ENCODE measurements at regions not wholly inside any gene's neighbourhood (a gene's known extent, or its start where the extent isn't known, plus 50 kb on each side); places are given as distances from the start of the nearest gene placed in this dataset.
"Not testable (repeated sequence)": the region's sequence is repeated elsewhere in the genome, so short reads cannot be mapped to it uniquely, and the experiment has no call there.

DNA sequence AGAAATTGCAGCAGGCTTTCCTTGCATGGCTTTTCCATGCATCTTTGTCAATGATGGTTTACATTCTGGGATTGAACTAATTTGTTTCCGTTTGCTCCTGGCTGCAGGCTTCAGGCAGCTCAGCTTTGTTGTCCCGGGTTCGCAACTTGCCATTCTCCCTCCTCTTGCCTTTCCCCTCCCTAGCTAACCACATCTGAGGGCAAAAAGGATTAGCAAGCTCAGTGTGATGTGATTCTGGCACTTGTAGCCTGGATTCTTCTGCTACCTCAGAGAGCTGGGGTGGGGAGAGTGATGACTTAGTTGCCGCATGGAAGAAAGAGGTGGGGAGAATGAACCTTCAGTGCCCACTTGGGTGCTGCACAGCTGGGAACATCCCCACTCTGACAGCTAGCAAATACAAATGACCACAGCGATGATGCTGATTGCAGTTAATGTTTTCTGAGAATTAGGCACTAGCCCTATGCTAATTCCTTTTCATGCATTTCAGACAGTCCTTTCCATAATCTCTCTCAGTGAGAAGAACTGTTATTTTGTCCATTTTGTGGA lies 120.2 kb upstream of the SALL1 start:
- DNase-seq: no peak

DNA sequence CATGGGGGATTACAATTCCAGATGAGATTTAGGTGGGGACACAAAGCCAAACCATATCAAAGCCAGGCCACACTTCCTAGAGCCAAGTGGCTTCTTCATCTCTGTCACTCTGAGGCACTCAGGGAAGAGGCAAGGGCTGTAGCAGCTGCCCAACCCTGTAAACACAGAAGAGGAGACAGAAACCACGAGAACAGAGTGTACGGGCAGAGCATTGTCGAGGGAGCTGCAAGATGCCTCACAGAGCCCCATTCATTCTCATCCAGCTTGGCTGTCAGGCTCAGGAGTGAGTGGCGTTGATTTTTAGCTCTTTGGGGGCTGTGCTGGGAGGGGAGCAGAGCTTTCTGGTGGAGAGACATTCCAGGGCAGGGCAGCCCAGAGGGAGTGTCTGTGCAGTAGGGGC lies 117.2 kb upstream of the SALL1 start:
- no peak for DNase-seq

DNA sequence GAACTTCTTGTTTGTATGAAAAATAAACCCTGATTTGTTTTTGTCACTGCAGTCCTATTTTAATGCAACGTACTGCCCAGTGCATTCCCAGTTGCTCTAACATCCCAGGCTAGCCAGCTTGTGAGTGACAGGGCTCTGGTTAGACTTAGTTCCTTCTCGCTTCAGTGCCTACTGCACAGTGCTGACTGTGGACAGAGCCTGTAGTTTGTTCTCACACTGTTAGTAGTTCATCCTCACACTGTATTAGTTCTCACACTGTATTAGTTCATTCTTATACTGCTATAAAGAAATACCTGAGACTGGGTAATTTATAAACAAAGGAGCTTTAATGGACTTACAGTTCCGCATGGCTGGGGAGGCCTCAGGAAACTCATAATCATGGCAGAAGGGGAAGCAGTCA lies 116.6 kb upstream of the SALL1 start:
- no peak for DNase-seq

DNA sequence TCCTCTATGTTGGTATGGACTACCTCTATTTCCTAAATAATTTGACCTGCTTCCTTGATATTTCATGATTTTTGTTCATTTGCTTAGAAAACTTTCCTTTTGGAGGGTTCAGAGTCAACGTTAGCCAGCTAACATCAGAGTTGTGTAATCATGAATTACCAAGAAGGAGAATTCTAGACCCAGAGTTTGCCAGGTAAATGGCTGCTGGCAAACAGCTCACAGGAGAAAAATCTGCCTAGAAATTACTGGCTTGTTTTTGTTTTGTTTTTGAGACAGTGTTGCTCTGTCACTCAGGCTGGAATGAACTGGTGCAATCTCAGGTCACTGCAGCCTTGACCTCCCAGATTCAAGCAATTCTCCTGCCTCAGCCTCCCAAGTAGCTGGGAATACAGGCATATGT lies 111.4 kb upstream of the SALL1 start:
- no peak for DNase-seq

DNA sequence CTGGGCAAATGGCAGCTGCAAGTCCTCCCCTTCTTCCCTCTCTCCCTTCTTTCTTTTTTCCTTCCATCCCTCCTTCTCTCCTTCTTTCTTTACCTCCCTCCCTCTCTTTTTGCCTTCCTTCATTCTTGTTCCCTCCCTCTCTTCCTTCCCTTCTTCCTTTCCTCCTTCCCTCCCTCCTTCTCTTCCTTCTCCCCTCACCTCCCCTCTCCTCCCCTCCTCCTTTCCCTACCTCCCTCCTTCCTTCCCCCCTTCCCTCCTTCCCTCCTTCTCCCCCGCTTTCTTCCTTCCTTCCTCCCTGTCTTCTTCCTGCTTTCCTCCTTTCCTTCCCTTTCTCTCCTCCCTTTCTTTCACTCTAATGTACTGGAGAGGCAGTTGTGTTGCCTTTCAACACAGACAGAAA lies 110.8 kb upstream of the SALL1 start:
- no peak for DNase-seq

DNA sequence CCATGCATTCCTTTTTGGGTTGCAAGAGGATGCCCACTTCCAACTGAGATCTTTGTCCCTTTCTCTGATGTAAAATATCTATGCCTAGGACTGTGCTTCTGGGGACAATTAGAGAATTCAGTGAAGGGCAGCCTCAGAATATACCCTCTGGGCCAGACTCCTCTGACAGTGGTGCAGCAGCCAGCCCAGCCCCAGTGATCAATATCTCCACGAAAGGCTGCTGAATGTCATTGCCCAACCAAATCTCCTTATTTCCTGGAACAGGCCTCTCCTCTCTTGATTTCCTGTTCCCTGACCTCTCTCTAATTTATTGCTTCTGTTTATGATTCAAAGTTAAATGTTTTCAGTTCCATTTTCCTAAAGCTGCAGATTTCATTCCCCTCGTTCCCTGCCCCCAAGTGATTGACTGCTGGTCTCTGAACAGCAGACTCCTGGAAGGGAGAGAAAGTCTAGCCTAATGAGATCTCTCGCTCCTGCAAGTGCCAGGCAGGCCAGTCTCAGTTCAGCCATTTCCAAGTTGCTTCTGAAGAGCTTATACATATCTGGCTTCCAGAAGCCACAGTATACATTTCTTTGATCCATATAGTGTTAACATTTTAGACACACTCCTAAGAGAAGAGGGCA lies 104.4 kb upstream of the SALL1 start:
- DNase-seq: no peak

DNA sequence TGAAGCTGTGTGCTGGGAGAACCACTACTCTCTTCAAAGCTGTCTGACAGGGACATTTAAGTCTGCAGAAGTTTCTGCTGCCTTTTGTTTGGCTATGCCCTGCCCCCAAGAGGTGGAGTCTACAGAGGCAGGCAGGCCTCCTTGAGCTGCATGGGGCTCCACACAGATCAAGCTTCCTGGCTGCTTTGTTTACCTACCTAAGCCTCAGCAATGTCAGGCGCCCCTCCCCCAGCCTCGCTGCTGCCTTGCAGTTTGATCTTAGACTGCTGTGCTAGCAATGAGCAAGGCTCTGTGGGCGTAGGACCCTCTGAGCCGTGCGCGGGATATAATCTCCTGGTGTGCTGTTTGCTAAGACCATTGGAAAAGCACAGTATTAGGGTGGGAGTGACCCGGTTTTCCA lies 103.3 kb upstream of the SALL1 start:
- not testable (repeated sequence) for DNase-seq

DNA sequence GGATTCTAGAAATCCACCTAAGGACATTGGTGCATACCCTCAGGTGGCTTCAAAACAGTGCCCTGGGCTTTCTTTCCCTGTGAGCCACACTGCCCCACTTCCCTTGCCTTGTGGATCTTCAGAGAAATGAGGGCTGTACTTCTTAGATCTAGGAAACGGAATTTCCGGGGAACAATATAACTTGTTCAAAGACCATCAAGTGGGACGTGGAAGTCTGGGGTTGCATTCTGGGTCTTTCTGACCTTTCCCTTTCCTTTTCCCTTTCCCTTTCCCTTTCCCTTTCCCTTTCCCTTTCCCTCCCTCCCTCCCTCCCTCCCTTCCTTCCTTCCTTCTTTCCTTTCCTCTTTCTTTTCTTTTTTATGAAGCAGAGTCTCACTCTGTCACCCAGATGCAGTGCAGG lies 97.1 kb upstream of the SALL1 start:
- DNase-seq: no peak

DNA sequence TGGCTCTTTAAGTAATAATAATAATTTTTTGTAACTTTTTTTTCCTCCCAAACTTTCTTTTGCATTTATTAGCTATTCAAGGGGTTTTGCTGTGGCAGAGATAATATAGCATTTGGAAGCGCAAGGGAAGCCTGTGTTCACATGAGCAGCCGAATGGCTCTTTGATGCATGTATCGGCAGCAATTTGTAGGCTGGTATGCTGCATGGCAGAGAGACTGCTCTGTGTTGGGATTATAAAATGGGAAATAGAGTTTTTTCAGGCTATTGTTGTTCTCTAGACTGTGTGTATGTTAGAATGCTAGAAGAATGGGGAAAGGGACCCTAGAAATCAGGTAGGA lies 94.6 kb upstream of the SALL1 start:
- no peak for DNase-seq

DNA sequence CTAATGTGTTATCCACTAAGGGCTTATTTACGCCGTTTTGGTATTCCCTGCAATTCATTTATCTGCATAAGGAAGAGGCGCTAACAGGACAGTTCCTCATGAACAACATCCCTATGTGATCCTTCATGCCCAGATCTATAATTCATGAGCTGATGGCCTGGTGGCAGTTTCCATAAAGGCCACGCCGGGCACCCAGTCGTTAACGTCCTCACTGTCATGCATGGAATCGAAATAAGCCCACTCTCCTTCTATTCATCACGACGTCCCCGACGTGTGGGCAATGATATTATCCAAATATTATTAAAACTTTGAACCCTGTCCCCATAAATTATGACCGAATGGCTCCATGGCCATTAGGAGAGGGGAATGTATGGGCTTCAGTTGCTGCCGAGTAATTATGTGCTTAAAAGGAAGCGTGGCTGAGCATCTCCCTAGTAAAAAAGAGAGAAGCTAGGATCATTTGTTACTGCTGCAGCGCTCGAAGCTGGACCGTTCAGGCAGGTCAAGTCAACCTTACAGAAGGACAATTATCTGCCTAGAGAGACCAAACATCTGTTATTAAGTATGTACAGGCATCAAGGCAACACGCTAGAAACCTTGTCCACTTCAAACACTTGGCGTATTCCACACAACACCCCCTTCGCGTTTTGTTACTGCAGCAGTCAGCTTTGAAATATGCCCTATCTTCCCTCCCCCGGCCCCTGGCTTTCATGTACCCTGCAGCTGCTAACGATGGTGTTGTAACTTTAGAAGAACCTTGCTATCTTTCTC lies 94.0 kb upstream of the SALL1 start:
- DNase-seq: no peak

DNA sequence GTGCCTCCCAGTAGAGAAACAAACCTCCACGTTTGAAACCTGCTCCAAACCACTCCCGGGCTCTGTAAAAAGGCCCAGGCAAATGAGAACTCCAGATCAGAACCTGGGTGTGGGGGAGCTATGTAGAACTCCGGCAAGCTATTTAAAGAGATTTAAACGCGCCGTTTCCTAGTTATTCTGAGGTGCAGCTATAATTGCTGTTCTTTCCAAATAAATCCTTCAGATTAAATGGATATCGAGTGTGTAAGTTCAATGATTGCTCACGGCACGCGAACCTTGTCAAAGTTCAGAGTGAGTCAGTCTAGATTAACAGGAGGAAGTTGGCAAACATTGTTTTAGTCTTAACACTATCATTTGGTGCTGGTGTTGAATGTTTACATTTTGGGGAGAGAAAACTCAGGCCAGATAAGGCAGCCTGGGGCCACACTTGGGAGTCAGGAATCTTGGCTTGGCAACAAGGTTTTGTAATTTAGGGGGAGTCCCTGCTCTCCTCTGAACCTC lies 92.9 kb upstream of the SALL1 start:
- DNase-seq: no peak

DNA sequence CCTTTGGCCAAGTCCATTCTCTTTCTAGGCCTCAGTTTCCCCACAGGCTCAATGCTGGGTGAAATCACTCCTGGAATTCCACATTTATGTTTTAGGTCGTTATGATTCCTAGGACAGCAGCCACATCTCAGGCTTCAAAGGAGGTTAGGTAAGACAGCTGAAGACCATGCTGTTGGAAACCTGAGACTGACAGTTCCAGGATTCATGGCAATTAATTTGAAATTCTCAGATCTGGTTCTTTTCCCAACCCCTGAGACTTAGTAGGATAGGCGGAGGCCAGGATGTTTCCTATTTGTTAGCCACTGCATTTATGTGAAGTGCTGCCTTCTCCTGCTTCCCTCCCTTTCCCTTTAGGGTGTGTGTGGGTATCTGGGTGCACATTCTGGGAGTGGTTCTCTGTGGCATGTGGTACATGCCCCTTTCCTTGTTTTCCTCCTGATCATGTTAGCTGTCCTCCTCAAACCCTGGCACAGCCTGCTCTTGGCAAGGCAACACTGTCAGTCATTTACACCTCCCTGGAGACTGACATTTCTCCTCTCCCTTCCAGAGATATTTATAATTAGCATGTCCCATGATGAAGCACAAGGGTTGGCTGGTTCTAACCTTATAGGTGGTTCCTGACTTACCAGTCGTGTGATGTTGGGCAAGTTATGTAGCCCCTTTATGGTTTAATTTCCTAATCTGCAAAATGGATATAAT lies 91.4 kb upstream of the SALL1 start:
- DNase-seq: no peak

DNA sequence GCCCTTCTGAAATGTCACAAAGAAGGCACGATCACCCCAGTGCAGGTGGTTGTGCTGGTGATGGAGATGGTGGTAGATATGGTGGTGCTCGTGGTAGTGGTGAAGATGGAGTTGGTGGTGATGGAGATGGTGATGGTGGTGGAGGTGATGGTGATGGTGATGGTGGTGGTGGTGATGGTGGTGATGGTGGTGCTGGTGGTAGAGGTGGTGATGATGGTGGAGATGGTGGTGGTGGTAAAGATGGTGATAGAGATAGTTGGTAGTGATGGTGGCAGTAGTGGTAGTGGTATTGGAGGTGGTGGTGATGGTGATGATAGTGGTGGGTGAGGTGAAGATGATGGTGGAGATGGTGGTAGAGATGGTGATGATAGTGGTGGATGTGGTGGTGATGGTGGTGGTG lies 88.1 kb upstream of the SALL1 start:
- no peak for DNase-seq

DNA sequence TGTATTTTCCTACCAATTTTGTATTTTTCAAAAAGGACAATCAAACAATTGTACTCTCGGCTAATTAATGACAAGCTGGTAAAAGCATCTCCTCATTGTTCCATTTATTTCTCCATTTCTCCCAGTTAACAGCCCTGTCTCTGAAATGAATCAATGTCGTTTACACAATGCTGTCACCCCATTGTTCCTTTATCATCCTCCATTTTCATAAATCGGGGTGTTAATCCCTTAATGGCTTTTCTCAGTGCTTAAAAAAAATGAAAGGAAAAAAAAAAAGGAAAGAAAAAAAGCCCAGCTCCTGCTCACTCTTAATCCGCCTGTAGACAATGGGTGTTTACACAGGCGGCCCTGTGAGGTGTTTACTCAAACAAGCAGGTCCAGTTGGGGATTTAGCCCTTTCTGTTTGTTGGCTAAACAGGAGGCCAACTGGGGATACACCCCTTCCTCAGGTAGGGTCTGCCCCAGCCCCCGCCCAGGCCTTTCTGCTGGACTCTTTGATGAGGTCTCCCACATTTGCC lies 86.8 kb upstream of the SALL1 start:
- DNase-seq: no peak

DNA sequence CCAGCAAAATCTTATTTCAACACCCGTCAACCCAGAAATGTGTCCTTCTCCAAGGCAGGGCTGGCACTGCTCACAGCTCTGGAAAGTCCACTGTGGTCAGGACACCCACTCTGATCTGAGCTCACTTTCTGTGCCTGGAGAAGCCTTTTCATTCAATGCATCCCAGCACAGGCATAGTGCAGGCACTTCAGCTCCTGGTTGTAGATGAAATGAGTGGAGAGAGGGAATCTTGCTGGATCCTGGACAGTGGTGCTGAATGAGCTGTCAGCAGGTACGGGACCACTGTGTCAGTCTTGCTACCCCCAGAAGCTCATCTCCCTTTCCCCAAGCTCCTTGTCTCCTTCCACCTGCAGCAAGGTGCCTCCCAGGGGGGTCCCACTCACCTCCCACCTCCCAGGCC lies 86.1 kb upstream of the SALL1 start:
- no peak for DNase-seq

DNA sequence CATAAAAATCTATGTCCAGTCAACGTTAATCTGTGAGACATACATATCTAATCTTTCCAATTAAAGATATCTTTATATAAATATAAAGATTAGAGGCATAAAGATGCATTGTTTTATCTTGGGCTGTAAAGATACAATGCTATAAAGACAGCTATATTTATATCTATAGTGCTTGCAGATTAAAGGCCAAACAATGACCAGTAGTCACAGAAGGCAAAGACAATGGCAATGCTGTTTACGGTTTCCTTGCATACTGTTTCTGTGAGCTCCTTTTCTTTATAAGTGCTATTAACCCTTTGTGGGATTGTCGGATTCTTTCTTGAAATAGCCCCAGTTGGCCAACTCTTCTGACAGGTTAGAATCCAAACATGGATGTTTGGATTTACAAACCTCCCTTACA lies 85.5 kb upstream of the SALL1 start:
- no peak for DNase-seq

DNA sequence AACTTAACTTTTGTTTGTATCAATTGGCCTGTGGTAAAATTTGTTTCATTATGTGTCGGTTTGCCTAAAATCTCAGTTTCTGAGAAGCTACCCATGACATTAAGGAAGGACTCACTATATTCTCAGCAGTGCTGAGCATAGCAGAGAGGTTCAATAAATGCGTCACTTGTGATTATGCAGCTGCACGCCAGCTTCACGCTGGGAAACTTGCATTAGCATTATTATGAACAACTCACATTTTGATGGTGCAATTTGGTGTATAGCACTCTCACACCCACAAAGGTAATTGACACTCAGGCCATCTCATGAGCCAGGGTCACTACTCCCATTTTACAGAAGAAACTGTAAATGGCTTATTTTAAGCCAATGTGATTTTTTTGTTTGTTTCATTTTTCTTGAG lies 80.6 kb upstream of the SALL1 start:
- DNase-seq: no peak

DNA sequence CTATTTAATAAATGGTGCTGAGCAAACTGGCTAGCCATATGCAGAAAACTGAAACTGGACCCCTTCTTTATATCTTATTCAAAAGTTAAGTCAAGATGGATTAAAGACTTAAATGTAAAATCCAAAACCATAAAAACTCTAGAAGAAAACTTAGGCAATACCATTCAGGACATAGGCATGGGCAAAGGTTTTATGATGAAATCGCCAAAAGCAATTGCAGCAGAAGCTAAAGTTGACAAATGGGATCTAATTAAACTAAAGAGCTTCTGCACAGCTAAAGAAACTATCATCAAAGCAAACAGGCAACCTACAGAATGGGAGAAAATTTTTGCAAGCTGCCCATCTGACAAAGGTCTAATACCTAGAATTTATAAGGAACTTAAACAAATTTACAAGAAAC lies 79.0 kb upstream of the SALL1 start:
- DNase-seq: not testable (repeated sequence)

DNA sequence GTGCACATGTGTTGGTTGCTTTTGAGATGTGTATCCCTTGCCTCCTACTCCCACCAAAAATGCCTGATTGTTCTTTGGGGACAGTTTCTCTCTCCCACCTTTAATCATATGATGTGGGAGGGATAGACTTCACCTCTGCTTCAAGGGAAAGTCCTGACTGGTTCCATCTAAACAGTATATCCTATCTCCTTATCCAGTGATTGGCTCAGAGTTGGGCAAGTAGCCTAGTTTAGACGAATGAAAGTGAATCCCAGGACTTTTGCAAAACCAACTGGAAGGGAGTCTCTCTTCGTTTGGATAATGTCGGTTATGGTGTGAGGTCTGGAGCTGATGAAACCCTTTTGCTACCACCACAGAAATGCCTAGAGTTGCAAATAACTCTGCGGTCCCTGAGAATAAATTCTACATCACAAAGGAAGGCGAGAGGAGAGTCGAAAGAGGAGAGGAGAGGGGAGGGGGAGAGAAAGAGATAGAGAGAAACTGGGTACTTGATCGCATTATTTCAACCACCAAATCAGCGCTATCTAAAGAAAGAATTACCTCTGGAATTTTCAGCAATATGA lies 77.1 kb upstream of the SALL1 start:
- DNase-seq: no peak

DNA sequence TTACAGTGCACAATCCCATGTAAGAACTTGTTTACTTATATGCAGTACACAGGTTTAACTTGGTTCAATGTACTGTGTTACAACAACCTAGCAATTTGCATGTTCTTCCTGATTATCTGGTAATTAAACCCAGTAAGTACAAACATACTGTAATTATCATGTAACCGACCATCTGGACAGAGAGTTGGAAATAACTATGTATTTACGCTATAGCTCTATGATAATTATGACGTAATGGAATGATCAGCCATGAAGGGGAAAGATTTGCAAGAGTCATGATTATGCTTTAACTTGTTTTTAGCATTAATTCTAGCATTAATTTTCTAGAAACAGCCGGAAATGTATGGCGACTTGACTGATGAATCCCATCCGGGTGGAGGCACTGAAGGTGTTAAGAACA lies 74.8 kb upstream of the SALL1 start:
- no peak for DNase-seq

DNA sequence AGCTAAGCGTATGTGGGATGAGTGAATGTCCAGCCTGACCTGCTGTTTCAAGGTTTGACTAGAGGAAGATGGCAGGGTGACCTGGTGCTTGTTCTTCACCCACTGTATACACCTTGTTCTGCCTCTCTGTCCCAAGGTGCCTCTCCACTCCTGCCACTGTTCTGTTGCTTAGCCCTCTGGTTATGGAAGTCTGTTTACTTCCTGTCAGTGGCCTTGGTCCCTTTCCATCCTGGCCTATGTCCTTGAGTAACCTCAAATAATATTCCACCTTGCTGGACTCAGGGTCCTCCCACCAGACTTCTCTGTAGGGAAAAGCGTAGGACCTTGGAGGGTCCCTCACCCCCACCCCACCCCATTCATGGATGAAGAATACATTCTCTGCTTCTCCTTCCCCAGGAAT lies 73.2 kb upstream of the SALL1 start:
- DNase-seq: no peak

DNA sequence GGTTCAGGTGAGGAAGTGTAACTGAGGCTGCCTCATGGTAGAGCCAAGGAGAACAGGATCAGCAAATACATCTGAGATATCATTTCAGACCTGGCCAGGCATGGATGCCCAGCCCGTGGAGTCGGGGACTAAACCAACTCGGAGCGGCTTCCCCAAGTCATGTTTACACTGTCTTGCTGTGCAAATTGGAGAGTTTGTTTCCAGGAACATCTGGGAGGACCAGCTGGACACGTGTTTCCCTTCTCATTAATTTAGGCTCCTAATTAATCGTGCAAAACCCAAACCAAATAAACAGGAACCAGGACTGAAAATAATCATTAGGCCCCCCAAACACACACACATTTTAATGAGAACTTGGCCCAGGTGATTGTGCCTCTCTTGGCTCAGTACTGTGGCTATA lies 70.9 kb upstream of the SALL1 start:
- no peak for DNase-seq

DNA sequence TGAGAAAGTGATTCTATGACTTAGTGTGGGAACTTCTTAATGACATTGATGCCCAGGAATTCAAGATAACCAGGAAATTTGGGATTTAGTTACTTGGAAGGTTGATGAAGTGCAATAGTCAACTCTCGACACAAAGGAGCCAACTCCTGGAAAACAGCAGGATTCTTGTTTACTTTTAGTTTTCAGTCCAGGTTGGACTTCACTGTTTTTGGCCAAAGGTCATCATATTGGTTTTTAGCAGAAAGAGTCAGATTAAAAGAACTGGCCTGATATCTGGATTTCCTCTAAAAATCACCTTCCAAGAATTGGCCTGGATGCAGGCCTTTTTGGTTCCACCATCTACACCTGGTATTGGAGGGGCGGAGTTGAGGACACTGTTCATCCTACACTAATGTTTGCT lies 60.1 kb upstream of the SALL1 start:
- DNase-seq: no peak

DNA sequence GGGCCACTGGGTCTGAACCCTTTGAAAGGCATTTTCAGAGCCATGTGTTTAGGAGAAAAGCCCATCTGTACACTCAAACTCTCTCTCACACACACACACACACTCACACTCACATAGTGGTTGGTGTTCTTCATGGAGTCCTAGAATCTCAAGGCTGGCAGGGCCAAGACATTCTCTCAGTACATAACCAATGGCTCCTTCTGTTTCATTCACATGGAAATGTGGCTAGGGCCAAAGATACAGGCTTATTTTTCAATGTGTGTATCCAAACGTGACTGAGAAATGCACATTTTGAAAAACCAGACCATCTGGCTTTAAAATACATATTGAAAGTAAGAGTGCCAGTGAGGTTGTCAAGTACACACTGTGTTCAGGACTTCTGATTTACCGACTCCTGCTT lies 59.0 kb upstream of the SALL1 start:
- DNase-seq: no peak
